GM23338 (cell line): ENCODE measurements at regions not wholly inside any gene's neighbourhood (a gene's known extent, or its start where the extent isn't known, plus 50 kb on each side); places are given as distances from the start of the nearest gene placed in this dataset.

Experiments used
- CREB1 ChIP-seq: fragments of 250-450 bp; sonication (Bioruptor Pico); IDR thresholded peaks from 2 replicates; pipeline ENCODE4 v1.5.0; 2020; ENCODE audit warnings: low read depth, mild to moderate bottlenecking, moderate library complexity
- CTCF ChIP-seq, 2 experiments: fragments of 200-600 bp in 1 of 2; sonication (generic) in 1 of 2; conservative IDR thresholded peaks; 2 replicates each; pipeline versions ENCODE4 v1.5.1 to v1.6.1; 2016 to 2017; ENCODE audit warnings: antibody characterized with exemption in 2 of 2, low read depth in 2 of 2, mild to moderate bottlenecking in 2 of 2, moderate library complexity in 1 of 2
- ETS1 ChIP-seq: IDR thresholded peaks from 2 replicates; pipeline ENCODE4 v1.6.1; 2016; ENCODE audit warnings: antibody characterized with exemption
- EZH2 ChIP-seq: fragments of 200-600 bp; sonication (generic); IDR thresholded peaks from one replicate; pipeline ENCODE4 v1.8.0; 2017; ENCODE audit warnings: antibody characterized with exemption, mild to moderate bottlenecking, low read depth; ENCODE audit not compliant: unreplicated experiment
- EZH2phosphoT487 ChIP-seq: fragments of 200-600 bp; sonication (generic); IDR thresholded peaks from one replicate; pipeline ENCODE4 v1.8.1; 2018; ENCODE audit warnings: antibody characterized with exemption; ENCODE audit not compliant: unreplicated experiment
- JUNB ChIP-seq: IDR thresholded peaks from one replicate; pipeline ENCODE4 v1.6.1; 2016; ENCODE audit warnings: antibody characterized with exemption; ENCODE audit not compliant: unreplicated experiment
- NANOG ChIP-seq: IDR thresholded peaks from 2 replicates; pipeline ENCODE4 v1.6.1; 2016; ENCODE audit warnings: antibody characterized with exemption, borderline replicate concordance
- POLR2AphosphoS5 ChIP-seq: IDR thresholded peaks from 2 replicates; pipeline ENCODE4 v1.6.1; 2016; ENCODE audit warnings: antibody characterized with exemption, low read depth
- REST ChIP-seq: IDR thresholded peaks from one replicate; pipeline ENCODE4 v1.6.1; 2018; ENCODE audit warnings: antibody characterized with exemption; ENCODE audit not compliant: unreplicated experiment
- STAT1 ChIP-seq: IDR thresholded peaks from one replicate; pipeline ENCODE4 v1.6.1; 2016; ENCODE audit warnings: antibody characterized with exemption; ENCODE audit not compliant: unreplicated experiment

GRCh38 chr3:105032541-105032940, 334.2 kb upstream of the ALCAM start:
- TF ChIP-seq NANOG = no peak
- no peak for TF ChIP-seq CTCF (conservative IDR thresholded peaks at IDR 0.05; ENCODE audit: low read depth in 2 of 2)
- no peak for TF ChIP-seq ETS1
- no peak for TF ChIP-seq EZH2
- TF ChIP-seq CREB1 (CRISPR knock-in tag) = no peak
- TF ChIP-seq EZH2phosphoT487 = no peak
- no peak for TF ChIP-seq POLR2AphosphoS5
- TF ChIP-seq STAT1 = no peak
- TF ChIP-seq JUNB = no peak
- no peak for TF ChIP-seq REST
